H1 (cell line): ENCODE measurements at regions not wholly inside any gene's neighbourhood (a gene's known extent, or its start where the extent isn't known, plus 50 kb on each side); places are given as distances from the start of the nearest gene placed in this dataset.

ENCODE experiments used
- CBX8 ChIP-seq: fragments of 300-800, 300-1000 bp; sonication (generic); IDR thresholded peaks from 2 replicates; pipeline ENCODE4 v1.7.1; 2016; ENCODE audit warnings: low read depth, low read length, borderline replicate concordance
- CHD7 ChIP-seq: fragments of 300-600 bp; sonication (generic); IDR thresholded peaks from 2 replicates; pipeline ENCODE4 v1.7.1; 2012; ENCODE audit warnings: low read length, moderate library complexity, mild to moderate bottlenecking, inconsistent platforms; ENCODE audit not compliant: insufficient replicate concordance
- EGR1 ChIP-seq: IDR thresholded peaks from 2 replicates; pipeline ENCODE4 v1.6.1; 2011; ENCODE audit warnings: low read depth, low read length, borderline replicate concordance
- KDM4A ChIP-seq: IDR thresholded peaks from one replicate; pipeline ENCODE4 v1.7.1; 2012; ENCODE audit warnings: low read depth, mild to moderate bottlenecking, moderate library complexity, low read length, inconsistent platforms; ENCODE audit not compliant: severe bottlenecking
- SIN3A ChIP-seq, 2 experiments: IDR thresholded peaks in 1 of 2; conservative IDR thresholded peaks in 1 of 2; 2 replicates each; pipeline ENCODE4 v1.6.1; 2011 to 2012; ENCODE audit warnings: low read length in 2 of 2, improper control_type of control experiment in 1 of 2, low read depth in 1 of 2, mild to moderate bottlenecking in 1 of 2
- SUZ12 ChIP-seq: fragments of 200-600 bp; sonication (generic); IDR thresholded peaks from 2 replicates; pipeline ENCODE4 v1.6.1; 2012; ENCODE audit warnings: mild to moderate bottlenecking, inconsistent platforms, low read length, moderate library complexity, mixed read lengths
- TBP ChIP-seq: IDR thresholded peaks from 2 replicates; pipeline ENCODE4 v1.6.1; 2011; ENCODE audit warnings: low read depth, low read length, improper control_type of control experiment
- USF2 ChIP-seq: IDR thresholded peaks from 2 replicates; pipeline ENCODE4 v1.6.1; 2011; ENCODE audit warnings: low read length, improper control_type of control experiment
- ZNF274 ChIP-seq: IDR thresholded peaks from 2 replicates; pipeline ENCODE4 v1.7.0; 2012; ENCODE audit warnings: low read length, borderline replicate concordance; ENCODE audit errors: extremely low read depth

GRCh38 chr6:154592199-154592860, 81.8 kb upstream of the CNKSR3 start (continued):
- no peak for TF ChIP-seq CHD7
- TF ChIP-seq EGR1, result no peak
- TF ChIP-seq CBX8, result no peak
- TF ChIP-seq SIN3A (conservative IDR thresholded peaks at IDR 0.05 in 1 of 2, IDR thresholded peaks at IDR 0.05 in 1 of 2; ENCODE audit: low read depth in 1 of 2, low read length in 2 of 2), result no peak
- no peak for TF ChIP-seq TBP
- TF ChIP-seq KDM4A, result no peak
- no peak for TF ChIP-seq USF2
- no peak for TF ChIP-seq ZNF274
- no peak for TF ChIP-seq SUZ12
